ENCODE measurements at regions not wholly inside any gene's neighbourhood (a gene's known extent, or its start where the extent isn't known, plus 50 kb on each side); places are given as distances from the start of the nearest gene placed in this dataset.

DNA sequence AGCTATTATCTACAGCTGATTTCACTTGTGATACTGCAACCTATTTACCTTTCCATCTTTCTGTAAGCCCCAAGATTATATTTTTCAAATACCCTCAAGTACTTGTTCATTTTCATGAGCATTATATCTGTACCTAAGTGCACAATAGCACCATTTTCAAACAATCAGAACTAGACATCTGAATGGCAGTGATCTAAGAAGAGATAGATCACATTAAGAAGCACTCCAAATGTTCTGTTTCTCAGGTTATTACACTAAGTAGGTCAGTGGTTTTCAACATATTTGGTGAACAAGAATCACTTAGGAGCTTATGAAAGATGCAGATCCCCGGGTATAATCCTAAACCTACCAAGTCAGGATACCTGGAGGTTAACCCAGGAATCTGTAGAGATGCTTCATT lies 872.7 kb downstream of the DCDC2C start:
- TF ChIP-seq CTCF (IDR thresholded peaks at IDR 0.05), result no peak
- no peak overlapping the region for H3K4me3 ChIP-seq
- H3K27me3 ChIP-seq, result no peaks in the 10 kb centered on the region
- DNase-seq, result no peak
- H3K4me1 ChIP-seq, result no peaks in the 10 kb centered on the region
- no peaks in the 10 kb centered on the region for H3K36me3 ChIP-seq
- intact Hi-C loops (cut with DNase I; ENCODE audit: low total_unique reads), result no loop called here
- H3K9me3 ChIP-seq, result no peaks in the 10 kb centered on the region
- no peak overlapping the region for H3K27ac ChIP-seq

- no peaks in the 10 kb centered on the region for H3K36me3 ChIP-seq
- no peaks in the 10 kb centered on the region for H3K9me3 ChIP-seq
- H3K27ac ChIP-seq, result no peak overlapping the region
- no peaks in the 10 kb centered on the region for H3K27me3 ChIP-seq
- no peak for TF ChIP-seq CTCF (IDR thresholded peaks at IDR 0.05)
- intact Hi-C loops (cut with DNase I; ENCODE audit: low total_unique reads), result no loop called here
- DNase-seq, result no peak
- no peaks in the 10 kb centered on the region for H3K4me1 ChIP-seq
- H3K4me3 ChIP-seq, result no peak overlapping the region
Observed at GRCh38 chr2:4579977-4580376, 876.6 kb downstream of the DCDC2C start.

DNA sequence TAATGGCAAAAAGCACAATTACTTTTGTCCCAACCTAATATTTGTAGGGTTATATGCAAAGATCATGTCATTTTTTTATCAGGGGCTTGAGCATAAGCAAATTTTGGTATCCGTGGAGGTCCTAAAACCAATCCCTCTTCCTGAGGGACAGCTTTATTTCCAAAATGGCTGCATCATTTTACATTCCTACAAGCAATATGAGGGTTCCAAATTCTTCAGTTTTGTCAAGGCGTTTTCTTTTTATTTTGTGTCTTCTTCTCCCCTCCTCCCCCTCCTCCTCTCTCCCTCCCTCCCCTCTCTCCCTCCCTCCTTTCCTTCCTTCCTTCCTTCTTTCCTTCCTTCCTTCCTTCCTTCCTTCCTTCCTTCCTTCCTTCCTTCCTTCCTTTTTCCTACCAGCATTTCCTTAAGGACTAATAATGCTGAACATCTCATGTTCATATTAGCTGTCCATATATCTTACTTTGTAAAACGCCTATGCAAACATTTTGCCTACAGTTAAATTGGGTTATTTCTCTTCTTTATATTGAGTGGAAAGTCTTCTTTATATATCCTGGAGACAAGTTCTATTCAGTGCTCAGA lies 881.8 kb downstream of the DCDC2C start:
- H3K36me3 ChIP-seq, result no peaks in the 10 kb centered on the region
- H3K9me3 ChIP-seq, result no peaks in the 10 kb centered on the region
- H3K27ac ChIP-seq, result no peak overlapping the region
- no peak for TF ChIP-seq CTCF (IDR thresholded peaks at IDR 0.05)
- intact Hi-C loops (cut with DNase I; ENCODE audit: low total_unique reads), result no loop called here
- H3K4me1 ChIP-seq, result no peaks in the 10 kb centered on the region
- no peak for DNase-seq
- no peaks in the 10 kb centered on the region for H3K27me3 ChIP-seq
- H3K4me3 ChIP-seq, result no peak overlapping the region

DNA sequence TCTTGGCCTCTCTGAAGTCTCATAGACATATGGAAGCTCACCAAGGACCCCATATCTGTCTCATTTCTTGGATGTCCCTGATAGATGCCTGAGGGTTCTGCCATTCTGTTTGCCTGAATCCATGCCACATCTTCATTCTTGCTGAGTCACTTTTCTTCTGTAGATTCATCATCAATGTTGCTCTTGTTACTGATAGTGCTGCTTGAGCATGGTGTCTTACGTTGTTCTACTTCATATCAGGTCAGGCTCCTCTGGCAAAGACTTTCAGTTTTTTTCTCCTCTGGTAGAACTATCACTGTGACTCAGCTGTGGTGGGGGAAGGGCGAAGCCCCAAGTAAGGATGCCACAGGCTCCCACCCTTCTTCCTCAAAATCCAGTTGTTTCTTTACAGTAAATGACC lies 885.2 kb downstream of the DCDC2C start:
- no peak for TF ChIP-seq CTCF (IDR thresholded peaks at IDR 0.05)
- Histone ChIP-seq H3K27me3 (no peaks in the 10 kb centered on the region), H3K36me3 (no peaks in the 10 kb centered on the region), H3K4me1 (no peaks in the 10 kb centered on the region), H3K9me3 (no peaks in the 10 kb centered on the region), H3K27ac (no peak overlapping the region), H3K4me3 (no peak overlapping the region)
- intact Hi-C loops (cut with DNase I; ENCODE audit: low total_unique reads), result no loop called here
- no peak for DNase-seq

- TF ChIP-seq CTCF (IDR thresholded peaks at IDR 0.05), result no peak
- Histone ChIP-seq H3K4me1 (no peaks in the 10 kb centered on the region), H3K4me3 (no peak overlapping the region), H3K27ac (no peak overlapping the region), H3K36me3 (no peaks in the 10 kb centered on the region), H3K27me3 (no peaks in the 10 kb centered on the region), H3K9me3 (no peaks in the 10 kb centered on the region)
- intact Hi-C loops (cut with DNase I; ENCODE audit: low total_unique reads), result no loop called here
- no peak for DNase-seq
Observed at GRCh38 chr2:4591261-4591660, 887.9 kb downstream of the DCDC2C start.

- no peak for DNase-seq
- H3K27ac ChIP-seq, result no peak overlapping the region
- no peaks in the 10 kb centered on the region for H3K4me1 ChIP-seq
- TF ChIP-seq CTCF (IDR thresholded peaks at IDR 0.05), result no peak
- no peaks in the 10 kb centered on the region for H3K27me3 ChIP-seq
- no peaks in the 10 kb centered on the region for H3K36me3 ChIP-seq
- intact Hi-C loops (cut with DNase I; ENCODE audit: low total_unique reads), result no loop called here
- no peak overlapping the region for H3K4me3 ChIP-seq
- no peaks in the 10 kb centered on the region for H3K9me3 ChIP-seq
Observed at GRCh38 chr2:4597400-4597799, 894.0 kb downstream of the DCDC2C start.
